Mucosa of descending colon (tissue), 3 donors: ENCODE measurements at regions not wholly inside any gene's neighbourhood (a gene's known extent, or its start where the extent isn't known, plus 50 kb on each side); places are given as distances from the start of the nearest gene placed in this dataset.

Experiments used
- ATAC-seq: fragments of 200-7000 bp; cut with Tn5 transposase; one replicate; pipeline ENCODE4 v1.9.1; 2020; ENCODE audit warnings: mild to moderate bottlenecking, moderate library complexity
- DNase-seq, 3 donors: peaks; one replicate each; pipeline ENCODE4 v3.0.0-alpha.2; 2020
- H3K36me3 ChIP-seq: fragments of 200-600 bp; one replicate; pipeline ENCODE4 v1.8.0; 2021; ENCODE audit warnings: low read depth, mild to moderate bottlenecking
- H3K4me1 ChIP-seq: fragments of 200-600 bp; one replicate; pipeline ENCODE4 v1.8.0; 2021; ENCODE audit warnings: low read depth, mild to moderate bottlenecking
- H3K4me3 ChIP-seq: fragments of 200-600 bp; one replicate; pipeline ENCODE4 v1.8.0; 2021; ENCODE audit warnings: mild to moderate bottlenecking
- H3K9me3 ChIP-seq: fragments of 200-600 bp; one replicate; pipeline ENCODE4 v1.8.0; 2021; ENCODE audit warnings: mild to moderate bottlenecking
- intact Hi-C, 2 donors: fragments of 100-400 bp; cut with DNase I in 1 of 2; cut with micrococcal nuclease in 1 of 2; formaldehyde crosslinking; loops; one replicate each; pipeline versions ENCODE4 v1.11.0 to v1.11.1; 2022; cut with DNase I, micrococcal nuclease
- TF ChIP-seq, protein P1 (sequence below): fragments of 200-600 bp; IDR thresholded peaks from one replicate; pipeline ENCODE4 v1.8.0; 2022; ENCODE audit warnings: antibody characterized with exemption, mild to moderate bottlenecking
- donor health status: DM: no; HTN: no; CAD: no; lungs with moderate emphysema.
- donor health status: DM: no; HTN: no; CAD: no.
- donor health status: DM: no; HTN: yes; CAD: no.

- Histone ChIP-seq H3K4me3 (no peak overlapping the region), H3K9me3 (peaks cover 7% of the 10 kb centered on the region), H3K36me3 (no peaks in the 10 kb centered on the region), H3K4me1 (no peaks in the 10 kb centered on the region)
- TF ChIP-seq, protein P1, sequence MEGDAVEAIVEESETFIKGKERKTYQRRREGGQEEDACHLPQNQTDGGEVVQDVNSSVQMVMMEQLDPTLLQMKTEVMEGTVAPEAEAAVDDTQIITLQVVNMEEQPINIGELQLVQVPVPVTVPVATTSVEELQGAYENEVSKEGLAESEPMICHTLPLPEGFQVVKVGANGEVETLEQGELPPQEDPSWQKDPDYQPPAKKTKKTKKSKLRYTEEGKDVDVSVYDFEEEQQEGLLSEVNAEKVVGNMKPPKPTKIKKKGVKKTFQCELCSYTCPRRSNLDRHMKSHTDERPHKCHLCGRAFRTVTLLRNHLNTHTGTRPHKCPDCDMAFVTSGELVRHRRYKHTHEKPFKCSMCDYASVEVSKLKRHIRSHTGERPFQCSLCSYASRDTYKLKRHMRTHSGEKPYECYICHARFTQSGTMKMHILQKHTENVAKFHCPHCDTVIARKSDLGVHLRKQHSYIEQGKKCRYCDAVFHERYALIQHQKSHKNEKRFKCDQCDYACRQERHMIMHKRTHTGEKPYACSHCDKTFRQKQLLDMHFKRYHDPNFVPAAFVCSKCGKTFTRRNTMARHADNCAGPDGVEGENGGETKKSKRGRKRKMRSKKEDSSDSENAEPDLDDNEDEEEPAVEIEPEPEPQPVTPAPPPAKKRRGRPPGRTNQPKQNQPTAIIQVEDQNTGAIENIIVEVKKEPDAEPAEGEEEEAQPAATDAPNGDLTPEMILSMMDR: no peak
- intact Hi-C loops: no loop called here
- ATAC-seq (no peak), DNase-seq (peak in 1 of 3 donors; percentile 45)
Observed at GRCh38 chr4:96742332-96743014, 902.6 kb downstream of the PDHA2 start.

DNA sequence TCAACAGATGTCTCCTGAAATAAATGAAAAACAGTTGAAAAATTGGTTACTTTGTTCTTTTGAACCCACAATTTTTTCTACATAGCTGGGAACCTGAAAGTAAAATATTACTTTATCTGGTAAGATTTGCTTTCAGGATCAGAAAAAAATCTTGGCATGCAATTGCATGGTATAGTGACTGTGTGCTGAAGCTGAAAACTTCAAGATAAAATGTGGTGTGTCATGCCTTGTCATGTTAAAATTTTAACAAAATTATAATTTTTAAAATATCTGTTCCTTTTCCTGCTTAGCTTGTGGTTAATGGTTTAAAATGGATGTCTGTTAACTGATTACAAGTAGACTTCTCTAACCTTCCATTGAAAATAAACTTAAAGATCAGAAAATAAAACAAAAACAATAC is 904.8 kb downstream of the PDHA2 start:
- intact Hi-C loops: no loop called here
- H3K36me3 ChIP-seq: no peaks in the 10 kb centered on the region
- H3K4me1 ChIP-seq: no peaks in the 10 kb centered on the region
- TF ChIP-seq, protein P1: no peak
- no peak overlapping the region for H3K4me3 ChIP-seq
- ATAC-seq: no peak
- peaks cover 7% of the 10 kb centered on the region for H3K9me3 ChIP-seq
- no peak for DNase-seq

DNA sequence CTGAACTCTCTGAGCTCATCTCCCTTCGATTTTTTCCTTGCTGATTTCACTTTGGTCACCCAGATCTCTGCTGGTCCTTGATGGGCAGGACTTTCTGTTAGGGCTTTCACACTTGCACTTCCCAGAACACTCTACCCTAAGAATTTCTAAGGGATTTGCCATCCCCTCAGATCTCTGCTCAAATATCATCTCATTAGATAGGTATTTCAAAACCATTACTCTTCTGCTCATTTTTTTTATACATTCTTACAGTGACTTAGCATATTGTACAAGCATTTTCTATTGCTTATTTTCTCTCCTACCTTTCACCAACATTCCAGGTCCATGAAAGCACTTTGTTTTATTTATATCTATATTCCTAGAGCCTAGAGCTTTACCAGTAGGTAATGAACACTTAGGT is 913.3 kb downstream of the PDHA2 start:
- no peak overlapping the region for H3K4me3 ChIP-seq
- TF ChIP-seq, protein P1: no peak

DNA sequence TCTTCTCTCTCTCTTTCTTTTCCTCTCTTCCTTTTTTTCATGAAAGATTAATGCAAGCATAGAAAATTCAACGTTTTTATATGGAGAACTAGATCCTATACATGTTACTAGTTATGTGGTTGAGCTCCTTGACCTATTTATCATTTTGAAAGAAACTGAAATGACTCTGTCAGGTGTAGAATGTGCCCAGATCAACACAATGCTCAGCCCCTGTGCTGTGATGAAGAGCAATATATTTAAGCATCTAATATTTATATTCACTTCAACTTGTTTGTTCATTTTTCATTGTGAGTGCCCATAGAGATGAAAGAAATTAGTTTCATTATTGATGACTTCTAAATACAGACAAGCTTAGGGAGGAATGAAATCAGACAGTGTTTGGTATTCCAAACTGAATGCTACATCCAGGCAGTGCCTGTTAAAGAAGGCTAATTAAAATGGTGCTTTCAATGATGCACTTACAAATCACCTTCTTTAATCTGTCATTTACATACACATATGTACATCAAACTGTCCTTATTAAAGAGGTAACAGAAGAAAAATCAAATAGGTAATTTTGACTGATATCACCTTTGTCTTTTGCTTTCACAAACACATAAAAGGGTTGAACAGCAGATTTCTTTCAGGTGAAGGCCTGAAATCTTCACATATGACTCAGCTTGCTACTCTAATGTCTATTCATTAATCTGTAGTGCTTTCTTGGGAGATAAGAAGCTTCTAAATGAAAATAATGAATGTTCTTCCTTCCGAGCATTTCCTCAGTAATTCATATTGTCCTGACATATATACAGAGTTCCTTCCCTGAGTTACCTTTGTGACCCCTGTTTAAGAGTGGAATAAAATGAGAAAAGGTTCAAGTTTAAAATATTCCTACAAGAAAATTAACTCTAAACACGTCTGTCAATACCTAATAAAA is 915.9 kb downstream of the PDHA2 start:
- no peaks in the 10 kb centered on the region for H3K9me3 ChIP-seq
- H3K36me3 ChIP-seq: no peaks in the 10 kb centered on the region
- ATAC-seq (no peak), DNase-seq (no peak)
- TF ChIP-seq, protein P1: no peak
- intact Hi-C loops: no loop called here
- H3K4me1 ChIP-seq: no peaks in the 10 kb centered on the region
- no peak overlapping the region for H3K4me3 ChIP-seq

More for the DNA sequence above, 913.3 kb downstream of the PDHA2 start:
- DNase-seq (no peak), ATAC-seq (no peak)
- no peaks in the 10 kb centered on the region for H3K9me3 ChIP-seq
- intact Hi-C loops: no loop called here
- H3K4me1 ChIP-seq: no peaks in the 10 kb centered on the region
- H3K36me3 ChIP-seq: no peaks in the 10 kb centered on the region

DNA sequence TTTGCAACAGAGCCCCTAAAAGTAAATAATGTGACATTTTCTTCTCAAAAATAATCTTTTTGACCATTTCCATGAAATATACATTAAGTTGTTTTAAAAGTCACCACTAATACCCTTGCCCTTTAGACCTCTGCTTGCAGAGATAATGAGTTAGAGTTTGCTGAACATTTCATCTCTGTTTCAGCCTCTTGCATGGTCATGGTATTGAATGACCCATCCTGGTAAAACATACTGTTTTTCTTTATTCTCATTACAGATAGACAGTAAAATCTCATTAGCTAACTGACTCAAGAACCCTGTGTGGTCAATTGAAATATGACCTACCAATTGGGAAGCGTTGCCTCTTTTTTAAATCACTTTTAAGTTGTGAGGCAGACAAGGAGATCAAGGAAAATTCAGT is 916.7 kb downstream of the PDHA2 start:
- no peak for DNase-seq
- TF ChIP-seq, protein P1: no peak
- Histone ChIP-seq H3K4me1 (no peaks in the 10 kb centered on the region), H3K9me3 (no peaks in the 10 kb centered on the region), H3K4me3 (no peak overlapping the region), H3K36me3 (no peaks in the 10 kb centered on the region)
- ATAC-seq: no peak
- intact Hi-C loops: no loop called here
